IMR-90 (cell line): ENCODE measurements at regions not wholly inside any gene's neighbourhood (a gene's known extent, or its start where the extent isn't known, plus 50 kb on each side); places are given as distances from the start of the nearest gene placed in this dataset.

Source experiments
- ATAC-seq: fragments of 200-7000 bp; cut with Tn5 transposase; 2 replicates; pipeline ENCODE4 v1.9.1; 2020; ENCODE audit warnings: low read depth, mild to moderate bottlenecking, moderate library complexity
- BruUV-seq: library from RNA; stranded (reverse); fragments of 400-500 nt; replicated peaks from 2 replicates; lab custom pipeline; 2021; lab: Mats Ljungman, UMichigan
- CTCF ChIA-PET: fragments of 300-600 bp; formaldehyde crosslinking; extraction: SDS; loops from one replicate; lab custom pipeline; 2021; ENCODE audit warnings: antibody characterized with exemption; lab: Yijun Ruan, JAX
- POLR2A ChIA-PET: fragments of 300-600 bp; sonication (Branson Sonifier 250); formaldehyde crosslinking; loops from one replicate; lab custom pipeline; 2022; ENCODE audit warnings: antibody characterized with exemption; ENCODE audit not compliant: unreplicated experiment; lab: Charles Lee
- DNase-seq: peaks from one replicate; pipeline ENCODE4 v3.0.0; 2013
- H2AFZ ChIP-seq: replicated peaks from 2 replicates; pipeline ENCODE3; 2013; ENCODE audit warnings: low read length, mild to moderate bottlenecking; ENCODE audit not compliant: poor library complexity
- H2AK5ac ChIP-seq: 2 replicates; pipeline ENCODE4 v1.6.1; 2013; ENCODE audit warnings: low read depth, low read length, inconsistent platforms
- H2AK9ac ChIP-seq: replicated peaks from 2 replicates; pipeline ENCODE3; 2013; ENCODE audit warnings: mild to moderate bottlenecking, low read depth, low read length, moderate library complexity; ENCODE audit not compliant: poor library complexity
- H2BK120ac ChIP-seq: 2 replicates; pipeline ENCODE4 v1.6.1; 2013; ENCODE audit warnings: low read depth, low read length, inconsistent platforms
- H2BK15ac ChIP-seq: 3 replicates; pipeline ENCODE4 v1.6.1; 2013; ENCODE audit warnings: low read depth, low read length, inconsistent platforms
- H2BK20ac ChIP-seq: 2 replicates; pipeline ENCODE4 v1.6.1; 2013; ENCODE audit warnings: low read depth, mild to moderate bottlenecking, inconsistent platforms, low read length, moderate library complexity
- H2BK5ac ChIP-seq: 2 replicates; pipeline ENCODE4 v1.6.1; 2013; ENCODE audit warnings: mild to moderate bottlenecking, low read depth, low read length, inconsistent platforms; ENCODE audit not compliant: poor library complexity, severe bottlenecking
- H3K14ac ChIP-seq: replicated peaks from 2 replicates; pipeline ENCODE4 v1.6.1; 2013; ENCODE audit warnings: low read depth, low read length, inconsistent platforms
- H3K18ac ChIP-seq: 2 replicates; pipeline ENCODE4 v1.6.1; 2013; ENCODE audit warnings: low read depth, low read length, control low read depth
- H3K23ac ChIP-seq: 2 replicates; pipeline ENCODE4 v1.6.1; 2013; ENCODE audit warnings: low read depth, low read length, inconsistent platforms
- H3K27ac ChIP-seq: 2 replicates; pipeline ENCODE4 v1.5.1; 2013; ENCODE audit warnings: mild to moderate bottlenecking, control low read depth, low read length; ENCODE audit not compliant: insufficient read depth
- H3K27me3 ChIP-seq: 2 replicates; pipeline ENCODE4 v1.6.1; 2013; ENCODE audit warnings: low read length; ENCODE audit not compliant: control insufficient read depth, insufficient read depth
- H3K36me3 ChIP-seq: 2 replicates; pipeline ENCODE4 v1.6.1; 2013; ENCODE audit warnings: low read length, mixed read lengths; ENCODE audit not compliant: control insufficient read depth, insufficient read depth
- H3K4ac ChIP-seq: 2 replicates; pipeline ENCODE4 v1.6.1; 2013; ENCODE audit warnings: low read depth, low read length, inconsistent platforms
- H3K4me1 ChIP-seq: 2 replicates; pipeline ENCODE4 v1.6.1; 2013; ENCODE audit warnings: low read length, mixed read lengths; ENCODE audit not compliant: control insufficient read depth, insufficient read depth
- H3K4me2 ChIP-seq: 2 replicates; pipeline ENCODE4 v1.6.1; 2013; ENCODE audit warnings: low read depth, mild to moderate bottlenecking, control low read depth, low read length, moderate library complexity
- H3K4me3 ChIP-seq: 2 replicates; pipeline ENCODE4 v1.5.1; 2013; ENCODE audit warnings: low read depth, mild to moderate bottlenecking, control low read depth, low read length, moderate library complexity; ENCODE audit not compliant: insufficient read depth
- H3K56ac ChIP-seq: 2 replicates; pipeline ENCODE4 v1.6.1; 2013; ENCODE audit warnings: low read length, inconsistent platforms; ENCODE audit not compliant: insufficient read depth; ENCODE audit errors: extremely low read depth
- H3K79me1 ChIP-seq, 2 experiments: 2 replicates each; pipeline ENCODE4 v1.6.1; 2013; ENCODE audit warnings: low read length in 2 of 2, inconsistent platforms in 1 of 2, low read depth in 1 of 2
- H3K9ac ChIP-seq: 2 replicates; pipeline ENCODE4 v1.6.1; 2013; ENCODE audit warnings: low read depth, low read length, control low read depth
- H3K9me1 ChIP-seq: 2 replicates; pipeline ENCODE4 v1.6.1; 2013; ENCODE audit warnings: low read length, inconsistent platforms; ENCODE audit not compliant: insufficient read depth
- H3K9me3 ChIP-seq: 2 replicates; pipeline ENCODE4 v1.6.1; 2013; ENCODE audit warnings: low read length; ENCODE audit not compliant: control insufficient read depth, insufficient read depth
- H4K20me1 ChIP-seq: 2 replicates; pipeline ENCODE4 v1.6.1; 2013; ENCODE audit warnings: low read length, inconsistent platforms; ENCODE audit not compliant: insufficient read depth
- H4K5ac ChIP-seq: 2 replicates; pipeline ENCODE4 v1.6.1; 2013; ENCODE audit warnings: mild to moderate bottlenecking, low read depth, low read length, control low read depth
- H4K8ac ChIP-seq, 2 experiments: 2 replicates each; pipeline ENCODE4 v1.6.1; 2013; ENCODE audit warnings: low read depth in 2 of 2, low read length in 2 of 2, control low read depth in 1 of 2, inconsistent platforms in 1 of 2
- H4K91ac ChIP-seq: 2 replicates; pipeline ENCODE4 v1.6.1; 2013; ENCODE audit warnings: low read depth, low read length, inconsistent platforms; ENCODE audit not compliant: insufficient read depth
- CHD1 ChIP-seq: IDR thresholded peaks from 2 replicates; pipeline ENCODE4 v1.6.1; 2012; ENCODE audit warnings: low read depth, low read length, improper control_type of control experiment
- ELK1 ChIP-seq: fragments of 150-350 bp; IDR thresholded peaks from 2 replicates; pipeline ENCODE4 v1.6.1; 2016; ENCODE audit warnings: low read depth, mild to moderate bottlenecking, low read length, moderate library complexity, borderline replicate concordance
- MAFK ChIP-seq: IDR thresholded peaks from 2 replicates; pipeline ENCODE4 v1.6.1; 2012; ENCODE audit warnings: low read depth, low read length, improper control_type of control experiment
- RAD21 ChIP-seq: IDR thresholded peaks from 2 replicates; pipeline ENCODE4 v1.6.1; 2012; ENCODE audit warnings: low read length, improper control_type of control experiment
- SMC3 ChIP-seq: fragments of 150-350 bp; IDR thresholded peaks from 2 replicates; pipeline ENCODE4 v1.6.1; 2016; ENCODE audit warnings: low read depth, mild to moderate bottlenecking, antibody characterized with exemption, low read length, moderate library complexity
- WGBS, 2 experiments: methylation state at CpG; one replicate each; pipeline versions ENCODE4 v1.1.5 to v1.1.7; 2013; ENCODE audit warnings: missing lambda C conversion rate in 2 of 2; ENCODE audit not compliant: insufficient read length in 1 of 2; ENCODE audit errors: extremely low coverage in 2 of 2; 5-methylcytosine and 5-hydroxymethylcytosine counted together
- dilution Hi-C: fragments of 300-500 bp; cut with HindIII; formaldehyde crosslinking; loops from one replicate; pipeline ENCODE4 v1.14.3; 2018; ENCODE audit warnings: low sequenced_read_pairs; ENCODE audit not compliant: unreplicated experiment
- in situ Hi-C: fragments of 300-500 bp; cut with MboI; formaldehyde crosslinking; loops from 3 replicates; pipeline ENCODE4 v1.14.3; 2019; ENCODE audit warnings: low sequenced_read_pairs, inconsistent platforms, mixed read lengths
- intact Hi-C: fragments of 100-400 bp; cut with micrococcal nuclease; formaldehyde crosslinking; loops from 2 replicates; pipeline ENCODE4 v1.10.0; 2022

- CTCF ChIA-PET, result no interaction called here
- peaks cover 4% of the 10 kb centered on the region; the same call in 1 of the 2 replicates for H3K27me3 ChIP-seq
These were observed 95.4 kb downstream of the MRPL36 start for GRCh38 chr5:1704266-1704665.

More at GRCh38 chr5:1704266-1704665, 95.4 kb downstream of the MRPL36 start:
- H2AK5ac ChIP-seq, result no peak overlapping the region
- intact Hi-C loops, result no loop called here
- H2BK120ac ChIP-seq, result no peak overlapping the region
- H3K9me3 ChIP-seq, result no peaks in the 10 kb centered on the region
- H3K23ac ChIP-seq, result no peak overlapping the region
- no peak overlapping the region for H3K9ac ChIP-seq
- no peak for DNase-seq
- BruUV-seq, result no TSS peak
- H3K56ac ChIP-seq, result no peak overlapping the region
- TF ChIP-seq ELK1, result no peak
- no peak for TF ChIP-seq RAD21
- no peak for TF ChIP-seq CHD1
- TF ChIP-seq SMC3, result no peak
- no peak for TF ChIP-seq MAFK
- no peak overlapping the region for H2AK9ac ChIP-seq
- H3K79me1 ChIP-seq, result no peaks in the 10 kb centered on the region
- H3K27ac ChIP-seq, result no peak overlapping the region
- in situ Hi-C loops, result no loop called here
- no peaks in the 10 kb centered on the region for H3K4me1 ChIP-seq
- no peak overlapping the region for H4K5ac ChIP-seq
- no peak overlapping the region for H3K4ac ChIP-seq
- H4K91ac ChIP-seq, result no peak overlapping the region
- H2BK15ac ChIP-seq, result no peak overlapping the region
- dilution Hi-C loops, result no loop called here
- H3K4me3 ChIP-seq, result no peak overlapping the region
- no peak overlapping the region for H2BK20ac ChIP-seq
- H3K9me1 ChIP-seq, result no peaks in the 10 kb centered on the region
- H2BK5ac ChIP-seq, result no peak overlapping the region
- no peak overlapping the region for H3K14ac ChIP-seq
- no peaks in the 10 kb centered on the region for H3K36me3 ChIP-seq
- H4K8ac ChIP-seq, result no peak overlapping the region
- ATAC-seq, result no peak
- H2AFZ ChIP-seq, result no peak overlapping the region
- no peak overlapping the region for H3K4me2 ChIP-seq
- POLR2A ChIA-PET, result no interaction called here
- 71% methylated on average over 6 of the region's 13 CpGs; no CpG with 5 or more reads in 1 of the 2 experiments for WGBS, 2 experiments
- no peaks in the 10 kb centered on the region for H4K20me1 ChIP-seq
- no peak overlapping the region for H3K18ac ChIP-seq
